Uterus (tissue), 3 donors: ENCODE measurements at regions not wholly inside any gene's neighbourhood (a gene's known extent, or its start where the extent isn't known, plus 50 kb on each side); places are given as distances from the start of the nearest gene placed in this dataset.

Source experiments
- DNase-seq, 2 donors: peaks; one replicate each; pipeline ENCODE4 v3.0.0-alpha.2; 2019 to 2020
- H3K27ac ChIP-seq, 2 donors: fragments of 200-600 bp; sonication (generic); 1 replicate in 1 of 2; 2 replicates in 1 of 2; pipeline ENCODE4 v1.5.1; 2016 to 2018
- H3K27me3 ChIP-seq, 2 donors: fragments of 200-600 bp; sonication (generic); one replicate each; pipeline ENCODE4 v1.5.1; 2018 to 2019; ENCODE audit warnings: control low read depth in 1 of 2
- H3K36me3 ChIP-seq, 2 donors: fragments of 200-600 bp; sonication (generic); one replicate each; pipeline ENCODE4 v1.5.1; 2019; ENCODE audit warnings: control low read depth in 1 of 2
- H3K4me1 ChIP-seq, 2 donors: fragments of 200-600 bp; sonication (generic); one replicate each; pipeline ENCODE4 v1.5.1; 2018 to 2019; ENCODE audit warnings: control low read depth in 1 of 2
- H3K4me3 ChIP-seq, 2 donors: fragments of 200-600 bp; sonication (generic); 1 replicate in 1 of 2; 2 replicates in 1 of 2; pipeline ENCODE4 v1.5.1; 2018 to 2019; ENCODE audit warnings: mild to moderate bottlenecking in 1 of 2
- H3K9me3 ChIP-seq, 2 donors: fragments of 200-600 bp; sonication (generic); one replicate each; pipeline ENCODE4 v1.5.1; 2019; ENCODE audit warnings: control low read depth in 1 of 2
- CTCF ChIP-seq, 4 experiments: fragments of 200-600 bp in 2 of 4; fragments of 450-650 bp in 2 of 4; sonication (generic) in 2 of 4; IDR thresholded peaks; one replicate each; pipeline ENCODE4 v1.5.1; 2016 to 2019; ENCODE audit warnings: antibody characterized with exemption in 4 of 4, mild to moderate bottlenecking in 2 of 4, moderate library complexity in 1 of 4
- POLR2A ChIP-seq, 2 donors: fragments of 450-650 bp; IDR thresholded peaks; one replicate each; pipeline ENCODE4 v1.6.1; 2016; ENCODE audit warnings: antibody characterized with exemption in 2 of 2, mild to moderate bottlenecking in 1 of 2, moderate library complexity in 1 of 2
- intact Hi-C: fragments of 100-400 bp; cut with DNase I; formaldehyde crosslinking; loops from one replicate; pipeline ENCODE4 v1.15.1; 2023; ENCODE audit warnings: low total_unique reads
- donor health status: DM: yes; HTN: yes; CAD: no.

DNA sequence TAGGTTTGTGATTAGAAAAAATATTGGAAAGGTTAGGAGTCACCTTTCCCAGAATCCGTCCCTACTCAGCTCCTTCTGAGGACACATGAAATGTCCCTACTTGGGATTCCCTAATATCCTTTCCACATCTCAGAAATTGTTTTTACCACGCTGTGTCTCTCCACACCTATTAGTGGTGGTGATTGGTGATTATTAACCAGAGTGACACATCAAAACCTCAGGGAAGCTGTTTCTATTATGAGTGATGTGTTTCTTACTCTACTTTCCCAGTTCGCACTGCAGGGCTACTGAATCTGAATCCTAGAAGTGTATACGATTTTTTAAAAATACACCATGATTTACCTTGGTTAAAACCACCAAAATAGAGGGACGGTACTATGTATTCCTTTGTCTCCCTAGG lies 460.8 kb downstream of the TBC1D4 start:
- intact Hi-C loops = no loop called here
- DNase-seq = no peak
- TF ChIP-seq CTCF (IDR thresholded peaks at IDR 0.05) = no peak
- TF ChIP-seq POLR2A (IDR thresholded peaks at IDR 0.05) = no peak

DNA sequence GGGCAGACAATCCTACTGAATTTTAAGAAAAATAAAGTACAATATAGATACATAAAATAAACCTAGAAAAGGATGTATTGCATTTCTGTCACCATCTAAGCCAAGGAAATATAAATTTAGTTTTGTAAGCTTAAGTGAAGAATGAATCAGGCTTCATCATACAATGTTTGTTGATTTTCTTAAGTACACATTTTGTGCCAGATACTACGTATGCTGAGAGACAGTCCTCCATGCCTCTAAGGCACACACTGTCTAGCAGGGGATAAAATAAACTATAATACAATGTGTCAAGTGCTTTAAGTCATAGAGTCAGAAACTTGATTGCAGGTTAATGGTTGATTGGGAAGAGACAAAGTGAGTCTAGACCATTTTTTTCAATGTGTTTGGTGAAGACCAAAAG lies 465.7 kb downstream of the TBC1D4 start:
- Histone ChIP-seq H3K27ac (no peak overlapping the region), H3K4me3 (no peak overlapping the region), H3K9me3 (no peaks in the 10 kb centered on the region), H3K4me1 (no peaks in the 10 kb centered on the region), H3K27me3 (no peaks in the 10 kb centered on the region), H3K36me3 (no peaks in the 10 kb centered on the region)
- DNase-seq = no peak
- no peak for TF ChIP-seq CTCF (IDR thresholded peaks at IDR 0.05)
- TF ChIP-seq POLR2A (IDR thresholded peaks at IDR 0.05) = no peak
- intact Hi-C loops = no loop called here

More for the DNA sequence above, 460.8 kb downstream of the TBC1D4 start:
- no peaks in the 10 kb centered on the region for H3K36me3 ChIP-seq
- H3K4me3 ChIP-seq = no peak overlapping the region
- H3K27me3 ChIP-seq = no peaks in the 10 kb centered on the region
- no peaks in the 10 kb centered on the region for H3K9me3 ChIP-seq
- no peaks in the 10 kb centered on the region for H3K4me1 ChIP-seq
- H3K27ac ChIP-seq = no peak overlapping the region

DNA sequence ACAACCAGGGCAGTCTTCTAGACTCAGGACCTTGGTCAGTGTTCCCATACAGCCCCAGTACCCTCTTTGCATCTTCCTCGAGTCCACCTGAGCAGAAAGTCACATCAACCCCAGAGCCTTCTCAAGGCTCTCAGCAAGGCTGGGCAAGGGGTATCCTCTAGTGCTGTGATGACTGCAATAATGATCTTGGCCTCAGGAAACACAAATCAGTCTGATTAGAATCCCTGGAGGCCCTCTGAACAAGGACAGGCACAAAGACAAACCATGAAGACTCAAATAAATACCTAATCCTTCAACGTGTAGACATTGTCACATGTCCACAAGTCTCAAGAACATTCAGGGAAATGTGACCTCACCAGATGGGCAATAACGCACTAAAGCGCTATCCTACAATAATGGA lies 468.2 kb downstream of the TBC1D4 start:
- Histone ChIP-seq H3K4me1 (no peaks in the 10 kb centered on the region), H3K4me3 (no peak overlapping the region), H3K27ac (no peak overlapping the region), H3K36me3 (no peaks in the 10 kb centered on the region), H3K9me3 (no peaks in the 10 kb centered on the region), H3K27me3 (no peaks in the 10 kb centered on the region)
- TF ChIP-seq CTCF (IDR thresholded peaks at IDR 0.05) = no peak
- TF ChIP-seq POLR2A (IDR thresholded peaks at IDR 0.05) = no peak
- DNase-seq = no peak
- intact Hi-C loops = no loop called here

- Histone ChIP-seq H3K27me3 (no peaks in the 10 kb centered on the region), H3K4me1 (no peaks in the 10 kb centered on the region), H3K36me3 (no peaks in the 10 kb centered on the region), H3K9me3 (no peaks in the 10 kb centered on the region), H3K4me3 (no peak overlapping the region), H3K27ac (no peak overlapping the region)
- intact Hi-C loops = no loop called here
- TF ChIP-seq POLR2A (IDR thresholded peaks at IDR 0.05) = no peak
- no peak for TF ChIP-seq CTCF (IDR thresholded peaks at IDR 0.05)
- DNase-seq = no peak
These were observed 471.0 kb downstream of the TBC1D4 start for GRCh38 chr13:75010941-75011340.

DNA sequence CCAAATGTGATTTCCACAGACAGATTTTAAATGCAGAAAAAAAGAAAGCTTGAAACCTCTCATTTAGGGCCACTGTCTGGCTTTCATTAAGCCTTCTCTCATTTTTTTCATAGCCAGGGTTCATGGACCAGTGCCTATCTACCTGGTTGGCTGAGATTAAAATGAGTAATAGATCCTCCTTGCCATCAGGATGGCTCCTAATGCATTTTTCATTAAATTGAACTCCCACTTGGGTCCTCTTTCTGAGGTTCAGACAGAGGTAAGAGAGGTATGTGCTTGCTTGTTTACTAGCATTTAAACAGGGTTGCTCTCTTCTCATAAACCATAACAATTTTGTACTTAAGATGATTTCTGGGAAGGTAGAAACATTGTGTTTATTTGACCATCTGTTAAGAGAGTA lies 473.0 kb downstream of the TBC1D4 start:
- intact Hi-C loops = no loop called here

More for the DNA sequence above, 473.0 kb downstream of the TBC1D4 start:
- no peak overlapping the region for H3K27ac ChIP-seq
- no peaks in the 10 kb centered on the region for H3K9me3 ChIP-seq
- no peak for DNase-seq
- TF ChIP-seq CTCF (IDR thresholded peaks at IDR 0.05) (no peak), POLR2A (IDR thresholded peaks at IDR 0.05) (no peak)
- no peak overlapping the region for H3K4me3 ChIP-seq
- no peaks in the 10 kb centered on the region for H3K4me1 ChIP-seq
- no peaks in the 10 kb centered on the region for H3K36me3 ChIP-seq
- H3K27me3 ChIP-seq = no peaks in the 10 kb centered on the region
